Left ventricle myocardium inferior (tissue), 1 donor: ENCODE measurements at regions not wholly inside any gene's neighbourhood (a gene's known extent, or its start where the extent isn't known, plus 50 kb on each side); places are given as distances from the start of the nearest gene placed in this dataset.
A peak's percentile ranks its signal among the peaks of the same experiment; 100 is the strongest.

Experiments
- DNase-seq: peaks from one replicate; pipeline ENCODE4 v3.0.0-alpha.2; 2020
- H3K27ac ChIP-seq: fragments of 200-600 bp; replicated peaks from 2 replicates; pipeline ENCODE4 v1.8.0; 2021
- H3K27me3 ChIP-seq: fragments of 200-600 bp; 2 replicates; pipeline ENCODE4 v1.8.0; 2021; ENCODE audit warnings: low read depth
- H3K36me3 ChIP-seq: fragments of 200-600 bp; 2 replicates; pipeline ENCODE4 v1.8.0; 2021
- H3K4me1 ChIP-seq: fragments of 200-600 bp; 2 replicates; pipeline ENCODE4 v1.8.0; 2021
- H3K4me3 ChIP-seq: fragments of 200-600 bp; 2 replicates; pipeline ENCODE4 v1.8.0; 2021; ENCODE audit warnings: mild to moderate bottlenecking, moderate library complexity
- H3K9me3 ChIP-seq: fragments of 200-600 bp; replicated peaks from 2 replicates; pipeline ENCODE4 v1.8.0; 2021
- intact Hi-C: fragments of 100-400 bp; cut with micrococcal nuclease; formaldehyde crosslinking; loops from one replicate; pipeline ENCODE4 v1.11.0; 2022
- TF ChIP-seq, protein P1 (sequence below): fragments of 200-600 bp; IDR thresholded peaks from 2 replicates; pipeline ENCODE4 v1.8.0; 2021; ENCODE audit warnings: antibody characterized with exemption, mild to moderate bottlenecking, borderline replicate concordance
- donor health status: DM: no; HTN: yes; CAD: no; lungs with severe emphysema.

DNA sequence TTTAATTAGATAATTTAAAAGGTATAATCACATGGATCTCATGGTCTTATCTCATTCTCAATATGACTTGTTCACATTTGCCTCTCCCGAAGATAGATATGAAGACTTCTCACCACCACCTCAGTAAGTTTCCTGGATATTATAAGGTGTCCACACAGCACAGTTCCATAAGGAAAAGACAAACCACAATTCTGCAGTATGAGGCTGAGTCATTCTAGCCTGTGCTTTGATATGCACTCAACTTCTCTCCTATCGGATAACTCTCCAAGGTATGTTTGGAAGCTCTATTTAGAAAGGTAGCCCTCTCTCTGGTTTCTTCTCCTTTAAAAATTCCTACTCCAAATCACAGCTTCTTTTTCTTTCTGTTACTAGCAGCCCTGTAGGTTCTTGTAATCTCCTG lies 612.8 kb downstream of the ZPLD1 start:
- Histone ChIP-seq H3K9me3 (no peaks in the 10 kb centered on the region), H3K36me3 (no peaks in the 10 kb centered on the region), H3K27ac (no peak overlapping the region), H3K4me1 (no peaks in the 10 kb centered on the region), H3K4me3 (no peak overlapping the region), H3K27me3 (no peaks in the 10 kb centered on the region)
- intact Hi-C loops = no loop called here
- no peak for DNase-seq
- TF ChIP-seq, protein P1, sequence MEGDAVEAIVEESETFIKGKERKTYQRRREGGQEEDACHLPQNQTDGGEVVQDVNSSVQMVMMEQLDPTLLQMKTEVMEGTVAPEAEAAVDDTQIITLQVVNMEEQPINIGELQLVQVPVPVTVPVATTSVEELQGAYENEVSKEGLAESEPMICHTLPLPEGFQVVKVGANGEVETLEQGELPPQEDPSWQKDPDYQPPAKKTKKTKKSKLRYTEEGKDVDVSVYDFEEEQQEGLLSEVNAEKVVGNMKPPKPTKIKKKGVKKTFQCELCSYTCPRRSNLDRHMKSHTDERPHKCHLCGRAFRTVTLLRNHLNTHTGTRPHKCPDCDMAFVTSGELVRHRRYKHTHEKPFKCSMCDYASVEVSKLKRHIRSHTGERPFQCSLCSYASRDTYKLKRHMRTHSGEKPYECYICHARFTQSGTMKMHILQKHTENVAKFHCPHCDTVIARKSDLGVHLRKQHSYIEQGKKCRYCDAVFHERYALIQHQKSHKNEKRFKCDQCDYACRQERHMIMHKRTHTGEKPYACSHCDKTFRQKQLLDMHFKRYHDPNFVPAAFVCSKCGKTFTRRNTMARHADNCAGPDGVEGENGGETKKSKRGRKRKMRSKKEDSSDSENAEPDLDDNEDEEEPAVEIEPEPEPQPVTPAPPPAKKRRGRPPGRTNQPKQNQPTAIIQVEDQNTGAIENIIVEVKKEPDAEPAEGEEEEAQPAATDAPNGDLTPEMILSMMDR = no peak

DNA sequence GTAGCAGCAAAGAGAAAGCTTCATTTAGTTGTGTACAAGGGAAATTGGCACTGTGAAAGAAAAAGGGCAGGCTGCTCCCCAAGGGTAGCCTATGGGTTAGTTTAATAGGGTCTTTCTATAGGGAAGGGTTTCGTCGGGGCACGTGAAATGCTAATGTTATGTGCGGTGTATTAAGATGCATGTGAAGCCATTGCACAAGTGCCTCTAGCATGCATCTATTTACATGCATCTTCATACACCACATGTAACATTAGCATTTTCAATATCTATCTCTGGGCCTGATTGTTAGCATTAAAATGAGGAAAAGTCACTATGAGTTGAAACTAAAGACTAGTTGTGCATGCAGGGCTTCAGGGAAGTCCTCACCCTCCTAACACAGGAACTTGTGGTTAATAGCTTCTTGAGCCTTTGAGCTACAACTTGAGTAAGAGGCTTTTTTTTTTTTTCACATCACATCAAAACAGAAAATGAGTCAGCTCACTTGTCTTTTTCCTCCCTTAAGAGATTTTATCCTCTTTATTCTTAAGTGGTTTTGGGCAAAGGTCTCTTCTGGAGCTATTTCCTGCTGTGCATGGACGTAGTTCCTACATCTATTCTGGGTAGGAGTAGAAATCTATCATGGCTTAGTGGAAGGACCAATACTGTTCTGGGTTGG lies 613.4 kb downstream of the ZPLD1 start:
- Histone ChIP-seq H3K27me3 (no peaks in the 10 kb centered on the region), H3K4me3 (no peak overlapping the region), H3K27ac (no peak overlapping the region), H3K36me3 (no peaks in the 10 kb centered on the region), H3K9me3 (no peaks in the 10 kb centered on the region), H3K4me1 (no peaks in the 10 kb centered on the region)
- no peak for DNase-seq
- intact Hi-C loops = no loop called here
- TF ChIP-seq, protein P1 = no peak

DNA sequence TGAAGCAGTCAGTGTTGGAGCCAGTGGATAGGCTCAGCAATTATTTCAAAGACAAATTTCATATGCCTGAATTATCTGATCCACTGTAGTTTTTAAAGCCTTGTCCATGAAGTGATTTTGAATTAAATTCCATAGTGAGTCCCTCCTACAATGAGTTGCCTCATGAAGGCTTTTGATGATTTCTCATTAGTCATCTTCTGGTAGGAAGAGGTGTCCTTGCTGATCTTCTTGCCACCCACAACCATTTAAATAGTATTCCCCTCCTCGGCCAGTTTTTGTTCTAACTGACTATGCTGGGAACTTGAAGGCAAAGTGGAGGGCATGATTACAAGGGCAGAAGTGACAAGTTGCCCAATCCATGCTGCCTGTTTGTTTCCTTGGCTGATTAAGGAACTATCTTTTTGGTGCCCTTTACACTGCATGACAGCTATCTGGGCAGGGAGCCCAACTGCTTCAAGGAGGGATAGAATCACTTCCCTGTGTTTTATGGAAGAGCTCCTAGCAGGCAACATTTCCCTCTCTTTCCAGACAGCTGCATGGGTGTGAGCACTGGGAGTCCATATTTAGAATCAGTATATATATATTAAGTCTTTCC lies 617.5 kb downstream of the ZPLD1 start:
- Histone ChIP-seq H3K27ac (no peak overlapping the region), H3K4me1 (no peaks in the 10 kb centered on the region), H3K9me3 (no peaks in the 10 kb centered on the region), H3K27me3 (no peaks in the 10 kb centered on the region), H3K4me3 (no peak overlapping the region), H3K36me3 (no peaks in the 10 kb centered on the region)
- TF ChIP-seq, protein P1 = no peak
- peak; percentile 25 for DNase-seq
- intact Hi-C loops = no loop called here

DNA sequence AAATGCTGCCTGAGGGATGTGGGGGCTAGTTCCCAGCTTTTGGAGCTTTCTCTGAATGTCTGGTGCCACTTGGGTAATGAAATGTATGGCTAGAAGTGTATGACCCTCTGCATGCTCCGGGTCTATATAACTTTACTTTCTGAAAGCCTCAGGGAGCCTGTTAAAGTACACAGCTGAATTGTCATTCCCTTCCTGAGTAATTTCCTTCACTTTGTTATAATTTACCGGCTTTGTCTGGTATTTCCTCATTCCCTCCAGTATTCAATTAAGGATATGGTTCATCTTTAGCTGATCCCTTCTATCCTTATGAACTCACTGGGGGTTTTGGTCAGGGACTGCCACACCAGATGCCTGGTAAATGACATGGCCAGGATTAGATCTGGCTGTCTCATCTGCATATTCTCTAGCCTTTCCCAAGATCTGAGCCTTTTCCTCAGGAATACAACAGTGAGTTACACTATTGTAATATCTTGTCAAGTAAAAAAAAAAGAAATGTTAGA lies 620.3 kb downstream of the ZPLD1 start:
- no peaks in the 10 kb centered on the region for H3K9me3 ChIP-seq
- H3K4me1 ChIP-seq = no peaks in the 10 kb centered on the region
- intact Hi-C loops = no loop called here
- H3K27ac ChIP-seq = no peak overlapping the region
- H3K4me3 ChIP-seq = no peak overlapping the region
- DNase-seq = no peak
- no peaks in the 10 kb centered on the region for H3K27me3 ChIP-seq
- TF ChIP-seq, protein P1 = no peak
- H3K36me3 ChIP-seq = no peaks in the 10 kb centered on the region

DNA sequence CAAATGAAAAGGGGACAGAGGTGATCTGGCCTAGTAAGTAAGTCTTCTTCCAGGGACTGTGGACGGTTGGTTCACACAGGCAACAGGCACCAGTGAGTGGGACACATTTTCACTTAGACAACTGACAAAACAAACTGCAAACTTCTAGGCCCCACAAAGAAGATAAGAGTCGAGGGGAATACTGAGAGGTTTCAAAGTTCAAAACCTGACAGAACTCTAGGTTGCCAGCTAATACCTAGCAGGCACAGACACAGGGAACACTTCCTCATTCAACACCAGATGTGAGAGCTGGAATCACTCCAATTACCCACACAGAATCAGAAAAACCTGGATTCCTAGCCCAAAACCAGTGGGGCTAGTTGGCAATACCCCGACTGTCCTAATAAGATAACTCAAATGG lies 621.7 kb downstream of the ZPLD1 start:
- no peaks in the 10 kb centered on the region for H3K36me3 ChIP-seq
- intact Hi-C loops = no loop called here
- no peak overlapping the region for H3K4me3 ChIP-seq
- DNase-seq = no peak
- H3K9me3 ChIP-seq = no peaks in the 10 kb centered on the region
- TF ChIP-seq, protein P1 = no peak
- no peaks in the 10 kb centered on the region for H3K4me1 ChIP-seq
- H3K27ac ChIP-seq = no peak overlapping the region
- H3K27me3 ChIP-seq = no peaks in the 10 kb centered on the region
